ENCODE measurements at regions not wholly inside any gene's neighbourhood (a gene's known extent, or its start where the extent isn't known, plus 50 kb on each side); places are given as distances from the start of the nearest gene placed in this dataset.

DNA sequence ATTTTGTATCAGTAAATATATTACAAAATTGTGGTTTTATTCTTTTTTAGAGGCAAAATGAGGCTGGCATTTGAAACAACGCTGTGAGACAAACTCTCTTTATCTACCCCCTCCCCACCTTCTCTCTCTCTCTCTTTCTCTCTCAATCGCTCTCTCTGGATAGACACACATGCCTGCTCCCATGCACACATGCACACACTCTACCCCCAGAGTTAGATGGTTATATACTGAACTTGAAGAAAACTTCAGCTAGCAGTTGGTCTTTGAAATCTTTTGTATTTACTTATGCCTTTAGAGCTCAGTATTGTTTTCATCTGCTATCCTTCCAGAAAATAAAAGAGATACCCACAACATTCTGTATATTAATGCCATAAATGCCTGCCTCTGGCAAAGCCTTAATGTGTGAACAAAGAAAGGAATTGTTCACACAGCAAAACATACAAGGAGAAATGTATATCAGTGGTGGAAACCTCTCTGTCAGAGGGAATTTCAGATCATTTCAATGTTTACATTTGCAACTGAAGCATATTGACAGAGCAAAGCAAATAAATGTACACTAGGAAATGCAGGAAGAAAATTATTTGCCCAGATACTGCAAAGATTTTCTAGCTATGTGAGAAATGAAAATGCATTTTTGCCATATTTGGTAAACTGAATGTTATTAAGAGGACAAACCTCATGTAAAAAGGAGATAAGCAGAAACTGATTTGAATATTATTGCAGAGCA lies 217.0 kb upstream of the UBE2E3 start:
- peaks cover 3 to 4% of the 10 kb centered on the region in 2 experiments; a peak in 4 of 5 replicates for H3K9me3 Mint-ChIP-seq
- Histone ChIP-seq H2BK15ac (ENCODE audit: low read depth, low read length) (no peak overlapping the region), H4K5ac (ENCODE audit: insufficient read length, low read depth, low read length) (no peak overlapping the region), H4K8ac (replicated peaks; ENCODE audit: insufficient read length, low read depth, low read length) (no peak overlapping the region), H4K91ac (ENCODE audit: insufficient read length, low read depth, low read length) (no peak overlapping the region), H3K9me3 (ENCODE audit: control insufficient read depth, low read depth, low read length) (no peaks in the 10 kb centered on the region), H3K23ac (ENCODE audit: insufficient read length, low read depth, low read length) (no peak overlapping the region), H4K20me1 (ENCODE audit: control insufficient read depth, insufficient read depth, insufficient read length) (no peaks in the 10 kb centered on the region), H3K79me2 (ENCODE audit: insufficient read depth, low read length) (no peaks in the 10 kb centered on the region), H2BK20ac (ENCODE audit: low read depth, low read length, poor library complexity, severe bottlenecking) (no peak overlapping the region), H3K56ac (ENCODE audit: insufficient read length, low read depth, low read length) (no peak overlapping the region), H2BK12ac (ENCODE audit: insufficient read length, low read depth, low read length) (no peak overlapping the region), H2AFZ (ENCODE audit: low read length) (no peak overlapping the region), H3K27ac (ENCODE audit: insufficient read length, low read depth, low read length) (no peak overlapping the region), H3K18ac (ENCODE audit: insufficient read length, low read depth, low read length) (no peak overlapping the region), H3K79me1 (ENCODE audit: insufficient read depth, low read depth, low read length, poor library complexity, severe bottlenecking) (no peaks in the 10 kb centered on the region), H3K27me3 (ENCODE audit: insufficient read depth, low read length) (no peaks in the 10 kb centered on the region), H3T11ph (ENCODE audit: low read length) (no peak overlapping the region), H3K4me2 (ENCODE audit: insufficient read depth, insufficient read length, low read length) (no peak overlapping the region), H3K9ac (ENCODE audit: extremely low read depth, insufficient read length, low read length) (no peak overlapping the region), H2BK5ac (ENCODE audit: insufficient read length, low read length) (no peak overlapping the region), H2BK120ac (ENCODE audit: low read depth, low read length, poor library complexity, severe bottlenecking) (no peak overlapping the region), H3K4me1 (ENCODE audit: insufficient read depth, low read length) (peaks cover 3% of the 10 kb centered on the region; the same call in 1 of the 2 replicates), H2AK5ac (ENCODE audit: insufficient read length, low read length) (no peak overlapping the region), H3K14ac (ENCODE audit: insufficient read depth, low read length) (no peak overlapping the region), H3K4ac (ENCODE audit: low read depth, low read length) (no peak overlapping the region), H3K23me2 (ENCODE audit: insufficient read length, low read depth, low read length, poor library complexity, severe bottlenecking) (no peaks in the 10 kb centered on the region)
- no peaks in the 10 kb centered on the region for H3K27me3 Mint-ChIP-seq (ENCODE audit: low read depth)
- H3K27ac Mint-ChIP-seq: peak overlapping the region in 1 of 3 experiments; percentile 19; a peak in 1 of 7 replicates
- no peaks in the 10 kb centered on the region for H3K36me3 Mint-ChIP-seq (ENCODE audit: insufficient read depth in 1 of 3, low read depth in 3 of 3)
- no CpG with 5 or more reads among the region's 2 CpGs for WGBS (ENCODE audit: extremely low coverage, insufficient read length, low lambda C conversion rate)
- TF ChIP-seq CTCF (conservative IDR thresholded peaks at IDR 0.05): no peak
- peaks cover 7 to 13% of the 10 kb centered on the region in 2 experiments for H3K4me1 Mint-ChIP-seq
- no peak overlapping the region for H3K4me3 Mint-ChIP-seq
- DNase-seq: no peak

All from H9 (cell line).